Germinal center (tissue), 1 donor: ENCODE measurements at regions not wholly inside any gene's neighbourhood (a gene's known extent, or its start where the extent isn't known, plus 50 kb on each side); places are given as distances from the start of the nearest gene placed in this dataset.
"Not testable (repeated sequence)": the region's sequence is repeated elsewhere in the genome, so short reads cannot be mapped to it uniquely, and the experiment has no call there.

Source experiments
- DNase-seq: peaks from one replicate; pipeline ENCODE4 v3.0.0; 2012; ENCODE audit warnings: mixed read lengths, low spot score

DNA sequence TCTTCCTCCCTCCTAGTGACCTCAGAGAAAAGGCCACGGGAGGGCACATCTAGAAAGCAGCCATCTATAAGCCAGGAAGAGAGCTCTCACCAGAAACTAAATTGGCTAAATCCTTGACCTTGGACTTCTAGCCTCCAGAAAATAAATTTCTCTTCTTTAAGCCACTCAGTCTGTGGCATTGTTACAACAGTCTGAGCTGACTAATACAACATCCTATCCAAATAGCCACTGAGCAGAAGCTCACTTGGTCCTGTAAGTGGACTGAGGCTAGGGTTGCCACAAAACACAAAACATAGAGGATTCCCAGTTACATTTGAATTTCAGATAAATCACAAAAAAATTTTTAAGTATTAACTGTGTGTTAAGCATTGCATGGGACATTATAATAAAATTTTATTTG, 383.4 kb downstream of the MLLT3 start:
- DNase-seq = no peak

DNA sequence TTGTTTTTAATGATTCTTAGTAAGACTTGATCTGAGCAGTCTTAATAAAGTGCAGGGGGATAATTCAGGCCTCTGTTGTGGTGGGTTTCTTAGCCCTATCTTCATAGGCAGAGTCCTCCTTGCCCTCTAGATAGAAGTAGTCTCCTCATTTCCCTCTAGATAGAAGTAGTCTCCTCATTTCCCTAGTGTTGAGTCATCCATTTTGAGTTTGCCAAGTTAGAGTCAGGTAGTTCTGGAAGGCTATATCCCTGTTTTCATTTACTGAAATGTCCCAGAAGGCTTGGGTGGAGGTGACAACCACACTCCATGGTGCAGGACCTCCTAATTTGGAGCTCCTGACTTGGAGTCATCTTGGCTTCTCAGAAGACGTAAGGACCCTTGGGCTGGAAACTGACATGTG, 384.6 kb downstream of the MLLT3 start:
- DNase-seq = no peak

DNA sequence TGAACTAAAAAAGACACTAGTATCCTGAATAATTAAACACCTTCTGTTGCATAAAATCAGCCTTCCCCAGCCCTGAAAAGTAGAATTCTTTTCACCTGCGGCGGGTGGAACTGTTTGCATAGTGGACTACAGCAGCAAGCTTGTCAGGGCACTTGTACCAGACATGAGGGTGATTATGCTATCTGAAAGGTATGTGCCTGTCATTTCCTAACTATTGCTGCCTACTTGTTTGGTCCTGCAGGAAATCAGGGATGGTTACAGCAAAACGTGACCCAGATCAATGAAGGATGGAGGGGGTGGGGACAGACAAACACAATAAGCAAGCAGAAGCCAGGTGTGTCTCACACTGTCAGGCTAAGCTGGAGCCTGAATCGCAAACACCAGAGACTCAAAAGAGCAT, 385.6 kb downstream of the MLLT3 start:
- no peak for DNase-seq

DNA sequence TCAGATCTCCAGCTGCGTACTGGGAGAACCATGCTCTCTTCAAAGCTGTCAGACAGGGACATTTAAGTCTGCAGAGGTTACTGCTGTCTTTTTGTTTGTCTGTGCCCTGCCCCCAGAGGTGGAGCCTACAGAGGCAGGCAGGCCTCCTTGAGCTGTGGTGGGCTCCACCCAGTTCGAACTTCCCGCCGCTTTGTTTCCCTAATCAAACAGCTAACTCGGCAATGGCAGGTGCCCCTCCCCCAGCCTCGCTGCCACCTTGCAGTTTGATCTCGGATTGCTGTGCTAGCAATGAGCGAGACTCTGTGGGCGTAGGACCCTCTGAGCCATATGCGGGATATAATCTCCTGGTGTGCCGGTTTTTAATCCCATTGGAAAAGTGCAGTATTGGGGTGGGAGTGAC, 387.1 kb downstream of the MLLT3 start:
- DNase-seq = not testable (repeated sequence)

DNA sequence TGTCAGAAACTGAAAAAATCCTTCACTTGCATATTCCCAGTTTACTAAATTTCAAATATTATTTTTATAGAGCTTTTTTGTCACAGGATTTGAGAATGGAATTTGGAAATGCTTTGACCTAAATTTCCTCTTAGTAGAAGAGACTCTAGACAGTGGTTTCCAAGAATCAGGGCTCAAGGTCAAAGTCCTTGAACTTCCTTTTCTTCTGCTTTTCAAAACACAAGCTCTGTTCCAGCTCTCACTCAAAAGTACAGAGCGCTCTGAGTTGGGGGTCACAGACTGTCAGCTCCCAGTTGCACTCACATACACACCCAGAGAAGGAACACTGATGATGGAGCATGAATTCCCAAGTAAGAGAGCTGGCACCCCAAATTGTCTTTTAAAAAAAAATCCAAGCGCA, 394.2 kb downstream of the MLLT3 start:
- DNase-seq = no peak

DNA sequence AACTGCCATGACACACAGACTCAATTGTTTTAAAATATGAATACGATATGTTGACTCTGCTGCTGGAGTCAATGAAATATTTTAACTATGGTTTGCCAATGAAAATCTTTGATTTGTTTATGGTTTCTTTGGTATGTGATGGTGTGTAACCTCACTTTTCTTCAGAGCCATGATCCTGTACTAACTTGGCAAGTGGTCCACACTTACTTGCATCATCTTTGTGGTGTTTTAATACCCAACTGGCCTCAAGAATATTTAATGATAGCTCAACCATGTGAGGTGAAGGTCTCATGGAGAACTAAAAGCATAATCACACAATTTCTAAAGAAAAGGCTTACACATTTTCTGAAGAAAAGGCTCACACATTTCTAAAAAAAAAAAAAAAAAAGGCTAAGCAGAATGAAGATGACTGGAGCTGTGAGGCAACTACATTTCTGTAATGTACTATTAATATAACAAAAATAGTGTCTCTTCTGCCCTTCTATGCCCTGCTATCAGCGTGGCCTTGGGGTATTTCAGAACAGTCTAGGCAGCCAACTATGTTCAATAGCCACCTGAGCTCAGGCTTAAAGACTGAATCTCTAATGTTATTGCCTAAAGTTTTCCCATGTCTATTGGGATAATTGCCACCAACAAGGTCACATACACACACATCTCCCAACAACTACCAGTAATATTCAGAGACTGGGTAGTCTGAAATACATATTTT, 395.0 kb downstream of the MLLT3 start:
- DNase-seq = no peak

DNA sequence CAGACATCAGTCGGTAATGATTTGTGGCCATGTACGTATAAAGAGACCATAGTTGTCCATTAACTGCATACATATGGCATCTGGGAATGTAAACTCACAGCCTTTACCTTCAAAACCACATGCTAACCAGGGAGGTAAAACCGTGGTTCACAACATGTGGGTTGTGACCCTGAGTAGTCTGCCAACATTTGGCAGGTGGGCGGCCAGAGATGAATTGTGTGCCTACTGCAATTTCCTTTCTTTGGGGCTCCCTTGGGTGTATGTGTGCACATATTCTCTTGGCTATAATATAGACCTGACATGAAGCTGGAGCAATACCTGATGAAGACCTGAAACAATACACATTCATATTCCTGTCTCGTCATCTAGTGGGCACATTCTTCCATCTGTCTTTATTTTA, 396.0 kb downstream of the MLLT3 start:
- DNase-seq = no peak

DNA sequence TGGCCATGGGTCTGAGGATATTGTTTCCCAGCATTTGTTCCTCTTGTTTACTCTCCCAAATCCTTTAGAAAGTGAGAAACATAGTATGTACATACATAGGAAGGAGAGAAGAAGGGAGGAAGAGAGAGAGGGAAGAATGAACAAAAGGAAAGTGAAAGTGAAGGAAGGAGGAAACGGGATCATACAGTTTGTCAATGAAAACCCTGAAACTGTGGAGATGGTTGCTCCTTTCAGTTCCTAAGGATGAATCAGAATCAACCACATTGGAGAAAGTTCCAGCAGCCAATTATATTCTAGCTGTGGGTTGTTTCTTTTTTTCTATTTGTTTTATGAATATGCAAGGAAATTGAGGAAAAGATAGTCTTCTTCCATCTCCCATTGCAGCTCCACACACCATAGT, 396.5 kb downstream of the MLLT3 start:
- no peak for DNase-seq

DNA sequence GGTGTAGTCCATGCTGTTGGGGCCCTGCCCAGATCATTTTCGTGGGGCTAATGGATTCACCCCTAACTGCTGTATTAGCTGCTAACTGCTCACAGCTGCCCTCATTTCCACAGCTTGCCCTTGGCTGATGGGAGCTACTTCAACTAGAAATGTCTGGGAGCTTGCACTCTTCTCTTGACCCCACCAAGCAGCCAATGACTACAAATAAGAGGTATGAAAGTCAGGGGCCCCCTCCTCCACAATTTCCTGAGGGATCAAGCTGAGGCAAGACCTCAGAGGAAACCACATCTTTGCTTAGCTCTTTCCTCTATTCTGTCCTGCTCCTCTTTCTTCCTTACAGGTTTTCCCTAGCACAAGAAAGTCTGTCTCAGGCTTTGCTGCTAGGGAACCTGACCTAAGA, 397.5 kb downstream of the MLLT3 start:
- no peak for DNase-seq

DNA sequence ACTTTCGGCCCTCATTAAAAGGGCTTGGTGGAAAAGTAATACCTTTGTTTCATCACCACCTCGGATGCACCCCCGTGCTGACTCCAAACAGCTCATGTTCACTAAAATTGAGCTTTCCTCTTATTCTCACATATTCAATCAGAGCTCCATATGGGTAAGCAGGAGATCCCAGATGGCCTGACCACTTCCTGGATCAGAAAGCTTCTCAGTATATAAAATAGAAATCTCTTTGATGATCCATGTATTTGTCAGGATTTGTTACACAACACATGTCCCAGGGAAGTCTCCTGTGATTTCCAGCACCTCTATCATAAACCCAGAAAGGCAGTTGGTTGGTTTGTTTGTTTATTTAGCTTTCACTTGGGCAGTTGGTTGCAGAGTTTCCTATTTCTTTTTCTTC, 402.0 kb downstream of the MLLT3 start:
- DNase-seq = no peak

DNA sequence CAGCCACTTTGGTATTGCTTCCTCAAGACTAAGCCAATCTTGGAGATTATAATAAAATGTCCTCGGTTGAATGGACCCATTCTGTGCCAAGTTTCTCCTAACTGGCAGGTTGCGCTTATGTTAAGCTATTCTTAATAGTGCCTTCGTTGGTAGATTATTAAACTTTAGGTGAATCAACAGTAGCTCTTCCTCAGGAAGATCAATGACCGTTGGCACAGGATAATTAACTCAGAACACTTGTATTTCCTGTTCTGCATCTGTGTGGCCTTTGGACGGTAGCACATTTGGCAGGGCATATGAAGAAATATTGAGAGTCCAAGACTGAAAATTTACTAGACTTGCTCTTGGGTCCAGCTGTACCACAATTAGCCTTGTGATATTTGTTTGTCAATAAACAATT, 402.9 kb downstream of the MLLT3 start:
- no peak for DNase-seq

DNA sequence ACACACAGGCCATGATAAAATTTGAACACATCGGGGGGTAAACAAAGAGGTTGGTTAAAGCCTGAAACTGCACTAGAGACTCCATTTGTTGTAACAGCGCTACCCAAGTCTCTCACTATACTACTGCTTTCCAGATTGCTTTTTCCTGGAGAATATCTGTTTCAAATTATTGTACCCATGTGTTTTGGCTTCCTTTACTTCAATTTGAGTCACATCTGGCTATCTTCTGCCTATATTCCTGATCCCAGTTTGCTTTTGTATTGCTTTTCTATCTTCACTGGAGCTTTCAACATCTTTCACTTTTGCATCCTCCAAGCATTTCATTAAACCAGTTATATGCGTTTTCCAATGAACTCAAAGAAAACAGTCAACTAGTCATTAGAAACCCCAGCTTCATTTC, 404.7 kb downstream of the MLLT3 start:
- DNase-seq = no peak

DNA sequence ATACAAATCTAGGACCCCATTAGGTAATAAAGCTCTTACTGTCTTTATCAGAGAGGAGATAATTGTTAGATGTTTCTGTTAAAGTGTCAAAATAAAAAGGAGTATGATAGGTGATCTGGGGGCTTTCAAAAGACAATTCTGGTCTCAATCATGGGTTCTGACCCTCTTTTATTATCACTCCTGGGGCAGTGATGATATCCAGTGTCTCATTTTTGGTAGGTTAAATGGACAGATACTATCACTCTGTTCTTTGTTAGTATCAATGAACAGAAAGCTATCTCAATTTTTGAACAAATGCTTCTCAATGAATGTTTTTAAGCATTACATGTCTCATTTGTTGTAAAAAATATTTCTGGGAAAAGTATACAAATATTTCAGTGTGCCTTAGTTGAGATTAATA, 405.9 kb downstream of the MLLT3 start:
- no peak for DNase-seq

DNA sequence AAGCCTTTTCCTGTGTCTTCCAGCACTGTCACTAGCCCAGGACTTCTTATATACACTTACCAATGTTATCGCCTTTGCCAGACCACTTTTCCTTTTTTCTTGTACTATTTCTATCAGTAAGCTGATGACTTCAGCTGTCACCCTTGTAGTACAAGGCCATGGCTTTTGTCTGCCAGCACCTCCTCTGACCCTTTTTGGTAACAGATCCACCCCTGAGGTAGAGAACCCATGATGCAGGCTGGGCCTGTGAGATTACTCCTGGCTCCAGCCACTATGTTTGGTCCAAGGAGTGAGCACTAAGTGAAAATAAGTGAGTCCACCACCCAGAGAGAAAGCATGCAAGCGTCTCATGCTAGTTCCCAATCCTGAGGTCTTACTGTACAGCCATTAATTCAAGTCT, 406.7 kb downstream of the MLLT3 start:
- no peak for DNase-seq

DNA sequence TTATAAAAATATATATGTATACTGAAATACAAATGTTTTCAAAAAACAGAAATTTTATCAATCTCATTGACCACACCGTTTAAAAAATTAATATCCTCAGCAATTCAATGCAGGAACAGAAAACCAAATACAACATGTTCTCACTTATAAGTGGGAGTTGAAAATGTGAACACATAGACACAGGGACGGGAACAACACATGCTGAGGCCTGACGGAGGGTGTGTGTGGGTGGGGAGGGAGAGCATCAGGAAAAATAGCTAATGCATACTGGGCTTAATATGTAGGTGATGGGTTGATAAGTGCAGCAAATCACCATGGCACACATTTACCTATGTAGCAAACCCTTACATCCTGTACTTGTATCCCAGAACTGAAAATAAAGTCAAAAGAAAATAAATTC, 409.5 kb downstream of the MLLT3 start:
- DNase-seq = no peak

DNA sequence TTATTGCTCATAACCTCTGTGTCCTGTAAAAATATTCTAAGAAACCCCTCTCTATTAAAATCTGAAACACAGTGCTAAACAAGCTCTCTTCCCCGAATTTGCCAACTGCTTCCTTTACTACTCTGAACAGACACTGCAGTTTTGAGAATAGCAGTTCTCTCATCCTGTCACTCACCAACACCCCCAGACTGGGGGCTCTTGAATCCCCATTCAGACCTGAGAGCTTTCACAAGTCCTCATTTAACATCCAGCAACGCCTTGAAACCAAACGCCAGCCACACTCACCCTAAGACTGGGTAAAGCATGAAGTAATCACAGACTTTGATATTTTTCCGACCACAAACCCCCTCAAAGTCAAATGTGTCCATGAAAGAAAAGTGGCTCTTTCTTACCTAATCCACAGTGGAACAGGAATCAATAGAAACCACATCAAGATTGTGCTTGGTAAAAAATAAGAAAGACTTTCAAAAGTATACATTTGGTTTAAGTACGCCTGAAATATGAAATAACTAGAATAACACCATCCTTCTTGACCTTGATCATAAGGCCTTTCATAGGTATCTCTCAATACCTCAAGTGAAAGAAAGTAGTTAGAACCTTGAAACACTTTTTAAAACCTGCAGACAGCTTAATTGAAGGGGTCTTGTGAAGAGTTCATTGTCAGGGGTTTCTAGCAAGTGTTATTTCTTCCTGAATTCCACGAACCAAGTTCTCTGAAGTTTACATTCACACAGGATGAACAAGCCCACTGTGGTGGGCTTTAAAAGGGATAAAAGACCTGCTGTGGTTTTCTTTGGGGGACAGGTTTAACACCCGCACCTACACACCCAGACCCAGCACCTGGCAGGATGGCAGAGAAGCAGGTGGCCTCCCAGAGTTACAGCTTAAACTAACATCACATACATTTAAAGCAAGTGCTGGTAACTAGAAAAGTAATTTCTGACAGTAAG, 412.6 kb downstream of the MLLT3 start:
- DNase-seq = no peak

DNA sequence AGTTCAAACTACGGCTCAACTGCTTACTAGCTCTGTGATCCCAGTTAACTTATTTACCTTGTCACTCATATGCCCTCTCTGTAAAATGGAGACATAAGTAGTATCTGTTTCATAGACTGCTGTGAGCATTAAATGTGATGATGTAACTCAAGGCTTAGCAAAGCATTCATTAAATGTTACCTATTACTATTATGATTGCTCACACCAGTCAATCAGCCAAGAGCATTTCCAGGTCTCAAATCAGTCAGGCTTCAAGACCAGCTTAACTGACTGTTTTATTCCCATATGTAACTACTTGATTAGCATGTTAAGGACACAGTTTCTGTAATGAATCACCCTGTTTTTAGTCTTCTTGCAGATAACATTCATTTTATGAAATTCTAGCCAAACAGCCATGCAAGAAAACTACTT, 413.3 kb downstream of the MLLT3 start:
- DNase-seq = no peak

DNA sequence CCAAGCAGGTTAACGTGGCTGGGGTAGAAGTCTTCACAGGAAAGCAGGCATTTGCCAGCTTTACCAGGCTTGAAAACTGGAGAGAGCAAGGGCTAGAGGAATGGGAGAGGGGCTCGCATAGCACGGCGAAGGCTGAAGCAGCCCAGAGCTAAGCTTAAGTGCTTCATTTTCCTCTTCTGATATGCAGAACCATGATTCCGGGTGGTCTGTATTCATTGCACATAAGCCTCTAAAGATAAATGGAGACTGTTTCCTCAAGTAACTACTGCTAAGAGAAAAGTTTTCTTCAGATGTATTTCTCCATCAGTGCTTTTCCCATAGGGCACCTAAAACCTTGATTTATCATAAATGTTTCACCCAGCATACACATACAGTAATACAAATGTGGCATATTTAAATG, 414.1 kb downstream of the MLLT3 start:
- DNase-seq = no peak

DNA sequence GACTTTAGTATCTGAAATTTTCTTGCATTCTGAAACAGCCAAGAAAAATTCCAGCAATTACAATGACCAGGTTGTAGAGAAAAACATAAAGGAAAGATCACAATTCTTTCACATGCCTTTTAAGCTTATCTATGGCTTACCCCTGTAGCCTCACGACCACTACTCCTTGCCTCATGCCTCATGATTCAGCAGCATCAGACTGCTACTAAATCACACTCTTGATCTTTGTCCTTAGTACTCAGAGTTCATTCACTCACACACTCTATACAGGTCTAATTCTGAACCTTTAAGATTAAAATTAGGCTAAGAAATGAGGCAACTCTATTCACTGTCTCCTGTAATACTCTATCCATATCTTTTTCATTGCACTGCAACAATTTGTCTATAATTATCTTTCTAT, 415.1 kb downstream of the MLLT3 start:
- no peak for DNase-seq

DNA sequence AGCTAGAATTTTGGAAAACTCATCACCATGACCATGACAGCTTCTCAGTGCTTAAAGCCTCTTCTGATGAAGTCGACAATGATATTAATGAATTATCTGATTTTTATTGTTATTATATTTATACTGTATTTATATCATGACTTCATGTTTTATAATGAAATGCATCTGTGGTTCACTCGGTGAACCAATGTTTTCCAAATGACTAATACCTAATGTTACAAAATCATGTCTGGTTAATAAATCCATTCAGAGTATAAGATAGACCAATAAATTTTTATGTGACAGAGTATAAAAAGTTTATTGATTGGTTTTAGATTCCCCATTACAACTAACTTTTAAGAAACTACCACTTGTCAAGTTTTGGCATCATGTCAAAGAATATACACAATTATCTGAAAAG, 416.5 kb downstream of the MLLT3 start:
- DNase-seq = no peak

DNA sequence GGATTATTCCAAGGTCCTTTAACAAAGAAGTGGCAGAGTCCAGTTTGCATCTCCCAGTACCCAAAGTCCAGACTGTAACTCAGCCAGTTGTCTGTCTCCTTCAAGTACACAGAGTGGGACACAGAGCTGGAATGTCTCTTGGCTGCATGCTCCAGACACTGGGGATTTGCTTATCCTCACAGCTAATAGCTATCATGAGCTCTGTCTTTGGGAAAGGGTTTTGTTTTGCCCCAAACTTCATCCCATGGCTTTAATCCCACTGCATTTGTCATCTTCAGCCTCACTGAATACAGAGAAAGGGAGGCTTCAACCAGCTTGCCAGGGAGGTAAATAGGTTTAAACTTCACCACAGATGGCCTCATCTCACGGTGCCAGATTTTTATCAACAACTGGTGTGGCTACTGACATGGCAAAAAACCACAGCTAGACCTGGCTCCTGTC, 412.2 kb upstream of the SLC24A2 start:
- no peak for DNase-seq

DNA sequence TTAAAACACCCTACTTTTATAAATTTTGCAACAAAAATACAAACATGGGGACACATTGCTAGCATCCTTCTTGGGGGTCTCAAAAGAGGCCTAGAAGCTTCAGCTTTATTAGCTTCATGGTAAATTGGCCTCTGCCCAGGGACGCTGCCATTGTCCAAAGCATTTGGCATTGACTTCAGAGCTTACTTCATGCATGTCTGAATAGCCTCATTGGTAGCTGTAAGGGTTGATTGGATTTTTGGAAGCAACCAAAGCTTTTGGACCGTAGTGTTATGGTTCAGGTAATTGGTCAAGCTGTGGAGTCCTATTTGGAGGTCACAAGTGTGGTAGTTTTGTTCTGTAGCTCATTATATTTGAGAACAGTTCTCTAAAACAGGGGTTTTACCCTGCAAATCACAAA, 411.7 kb upstream of the SLC24A2 start:
- DNase-seq = no peak

DNA sequence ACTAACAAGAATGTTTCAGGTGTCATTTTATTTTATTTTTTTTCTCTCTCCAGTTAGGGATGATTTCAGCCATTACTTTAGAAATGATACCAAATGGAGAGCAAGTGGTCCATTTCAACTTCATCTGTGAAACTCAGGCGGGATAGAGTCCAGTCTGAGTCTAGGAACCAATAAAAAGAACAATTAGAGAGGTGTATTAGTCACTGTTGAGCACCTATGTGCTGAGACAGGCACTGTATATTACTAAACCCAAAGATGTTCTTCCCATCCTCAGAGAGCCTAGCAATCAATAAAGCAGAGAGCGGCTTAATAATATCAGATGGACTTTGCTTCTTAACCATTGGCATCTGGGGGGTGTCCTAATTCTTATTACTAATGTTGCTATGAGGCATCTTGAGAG, 410.3 kb upstream of the SLC24A2 start:
- DNase-seq = no peak
